ENCODE measurements at regions not wholly inside any gene's neighbourhood (a gene's known extent, or its start where the extent isn't known, plus 50 kb on each side); places are given as distances from the start of the nearest gene placed in this dataset.

DNA sequence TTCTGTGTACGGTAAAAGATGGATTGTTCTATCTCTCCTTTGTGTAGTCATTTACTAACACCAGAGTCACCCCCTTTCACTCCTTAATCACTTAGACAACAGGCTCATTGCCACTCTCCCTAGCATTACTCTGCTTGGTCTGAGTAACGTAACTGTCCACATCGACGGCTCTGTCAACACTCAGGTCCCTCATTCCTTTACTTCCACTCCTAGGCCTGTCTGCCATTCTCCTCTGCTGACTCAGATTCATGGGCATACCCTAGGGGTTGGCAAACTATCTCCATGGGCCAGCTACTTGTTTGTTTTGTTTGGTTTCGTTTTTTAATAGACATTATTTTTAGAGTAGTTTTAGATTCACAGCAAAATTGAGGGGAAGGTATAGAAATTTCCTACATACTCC lies 243.9 kb downstream of the NR4A2 start:
- no peak overlapping the region for H3K4me3 ChIP-seq
- H3K4me1 ChIP-seq = no peaks in the 10 kb centered on the region
- H3K36me3 ChIP-seq = no peaks in the 10 kb centered on the region
- intact Hi-C loops (cut with DNase I; ENCODE audit: low total_unique reads) = no loop called here
- no peak overlapping the region for H3K27ac ChIP-seq
- H3K9me3 ChIP-seq = no peaks in the 10 kb centered on the region
- DNase-seq = no peak
- TF ChIP-seq, protein P1, sequence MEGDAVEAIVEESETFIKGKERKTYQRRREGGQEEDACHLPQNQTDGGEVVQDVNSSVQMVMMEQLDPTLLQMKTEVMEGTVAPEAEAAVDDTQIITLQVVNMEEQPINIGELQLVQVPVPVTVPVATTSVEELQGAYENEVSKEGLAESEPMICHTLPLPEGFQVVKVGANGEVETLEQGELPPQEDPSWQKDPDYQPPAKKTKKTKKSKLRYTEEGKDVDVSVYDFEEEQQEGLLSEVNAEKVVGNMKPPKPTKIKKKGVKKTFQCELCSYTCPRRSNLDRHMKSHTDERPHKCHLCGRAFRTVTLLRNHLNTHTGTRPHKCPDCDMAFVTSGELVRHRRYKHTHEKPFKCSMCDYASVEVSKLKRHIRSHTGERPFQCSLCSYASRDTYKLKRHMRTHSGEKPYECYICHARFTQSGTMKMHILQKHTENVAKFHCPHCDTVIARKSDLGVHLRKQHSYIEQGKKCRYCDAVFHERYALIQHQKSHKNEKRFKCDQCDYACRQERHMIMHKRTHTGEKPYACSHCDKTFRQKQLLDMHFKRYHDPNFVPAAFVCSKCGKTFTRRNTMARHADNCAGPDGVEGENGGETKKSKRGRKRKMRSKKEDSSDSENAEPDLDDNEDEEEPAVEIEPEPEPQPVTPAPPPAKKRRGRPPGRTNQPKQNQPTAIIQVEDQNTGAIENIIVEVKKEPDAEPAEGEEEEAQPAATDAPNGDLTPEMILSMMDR (IDR thresholded peaks at IDR 0.05) = no peak
- H3K27me3 ChIP-seq = no peaks in the 10 kb centered on the region

DNA sequence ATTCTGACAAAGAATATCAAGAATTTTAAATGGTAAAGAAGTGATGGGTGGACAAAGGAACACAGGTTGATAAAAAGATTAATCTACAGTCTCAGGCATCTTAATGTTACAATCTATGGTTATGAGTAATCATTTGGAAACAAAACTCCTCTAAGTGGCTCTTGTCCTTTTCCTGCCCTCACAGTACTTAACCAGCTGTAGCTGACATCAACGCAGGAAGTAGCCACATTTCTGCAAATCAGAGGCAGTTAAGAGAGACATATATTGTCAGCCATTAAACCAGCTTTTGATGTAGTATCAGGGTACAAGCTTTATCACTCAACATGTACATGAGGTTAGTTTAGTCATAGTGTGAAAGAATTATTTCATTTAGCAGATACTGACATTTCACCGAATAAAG lies 244.6 kb downstream of the NR4A2 start:
- no peaks in the 10 kb centered on the region for H3K4me1 ChIP-seq
- TF ChIP-seq, protein P1 (IDR thresholded peaks at IDR 0.05) = no peak
- no peaks in the 10 kb centered on the region for H3K27me3 ChIP-seq
- no peaks in the 10 kb centered on the region for H3K36me3 ChIP-seq
- intact Hi-C loops (cut with DNase I; ENCODE audit: low total_unique reads) = no loop called here
- DNase-seq = no peak
- no peak overlapping the region for H3K4me3 ChIP-seq
- no peak overlapping the region for H3K27ac ChIP-seq
- H3K9me3 ChIP-seq = no peaks in the 10 kb centered on the region

DNA sequence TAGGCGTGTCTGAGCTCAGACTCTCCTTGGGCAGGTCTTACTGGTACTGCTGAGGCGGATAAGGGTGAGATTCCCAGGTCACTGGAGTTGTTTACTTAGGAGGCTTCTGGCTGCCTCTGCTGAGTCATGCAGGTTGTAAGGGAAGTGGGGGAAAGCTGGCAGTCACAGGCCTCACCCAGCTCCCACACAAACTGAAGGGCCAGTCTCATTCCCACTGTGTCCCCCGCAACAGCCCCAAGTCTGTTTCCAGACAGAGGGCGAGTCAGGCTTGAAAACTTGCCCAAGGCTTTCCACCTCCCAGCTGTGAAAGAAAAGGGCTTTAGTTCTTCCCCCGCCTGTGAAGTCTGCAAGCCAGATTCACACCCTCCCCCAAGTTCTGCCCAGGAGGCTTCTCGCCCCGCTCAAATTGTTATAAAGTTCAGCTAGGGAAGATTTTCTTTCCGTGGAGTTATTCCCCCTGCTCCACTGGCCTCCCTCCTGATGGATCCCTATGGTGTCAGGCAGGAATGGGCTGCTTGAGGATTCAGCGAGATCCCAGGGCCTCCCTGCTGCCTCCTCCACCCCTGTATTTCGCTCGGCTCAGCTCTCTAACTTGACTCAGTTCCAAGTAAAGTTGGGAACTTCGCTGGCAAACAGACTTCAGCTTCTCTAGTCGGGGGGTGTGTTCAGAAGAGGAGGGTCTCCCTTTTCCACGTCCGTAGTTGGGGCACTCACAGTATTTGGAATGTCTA lies 248.6 kb downstream of the NR4A2 start:
- intact Hi-C loops (cut with DNase I; ENCODE audit: low total_unique reads) = no loop called here
- H3K4me3 ChIP-seq = no peak overlapping the region
- H3K27ac ChIP-seq = no peak overlapping the region
- TF ChIP-seq, protein P1 (IDR thresholded peaks at IDR 0.05) = no peak
- no peaks in the 10 kb centered on the region for H3K4me1 ChIP-seq
- DNase-seq = no peak
- H3K9me3 ChIP-seq = peaks cover 0 to 3% (median 0%) of the 10 kb centered on the region in 3 donors
- no peaks in the 10 kb centered on the region for H3K27me3 ChIP-seq
- H3K36me3 ChIP-seq = no peaks in the 10 kb centered on the region

DNA sequence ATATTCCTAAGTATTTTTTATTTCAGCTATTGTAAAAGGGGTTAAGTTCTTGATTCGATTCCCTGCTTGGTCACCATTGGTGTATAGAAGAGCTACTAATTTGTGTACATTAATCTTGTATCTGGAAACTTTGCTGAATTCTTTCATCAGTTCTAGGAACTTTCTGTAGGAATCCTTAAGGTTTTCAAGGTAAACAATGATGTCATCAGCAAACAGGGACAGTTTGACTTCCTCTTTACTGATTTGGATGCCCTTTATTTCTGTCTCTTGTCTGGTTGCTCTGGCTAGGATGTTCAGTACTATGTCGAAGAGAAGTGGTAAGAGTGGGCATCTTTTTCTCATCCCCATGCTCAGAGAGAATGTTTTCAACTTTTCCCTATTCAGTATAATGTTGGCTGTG lies 252.7 kb downstream of the NR4A2 start:
- Histone ChIP-seq H3K4me3 (no peak overlapping the region), H3K4me1 (no peaks in the 10 kb centered on the region), H3K9me3 (peaks cover 0 to 3% (median 0%) of the 10 kb centered on the region in 3 donors), H3K27ac (no peak overlapping the region), H3K27me3 (no peaks in the 10 kb centered on the region), H3K36me3 (no peaks in the 10 kb centered on the region)
- intact Hi-C loops (cut with DNase I; ENCODE audit: low total_unique reads) = no loop called here
- DNase-seq = no peak
- TF ChIP-seq, protein P1 (IDR thresholded peaks at IDR 0.05) = no peak

DNA sequence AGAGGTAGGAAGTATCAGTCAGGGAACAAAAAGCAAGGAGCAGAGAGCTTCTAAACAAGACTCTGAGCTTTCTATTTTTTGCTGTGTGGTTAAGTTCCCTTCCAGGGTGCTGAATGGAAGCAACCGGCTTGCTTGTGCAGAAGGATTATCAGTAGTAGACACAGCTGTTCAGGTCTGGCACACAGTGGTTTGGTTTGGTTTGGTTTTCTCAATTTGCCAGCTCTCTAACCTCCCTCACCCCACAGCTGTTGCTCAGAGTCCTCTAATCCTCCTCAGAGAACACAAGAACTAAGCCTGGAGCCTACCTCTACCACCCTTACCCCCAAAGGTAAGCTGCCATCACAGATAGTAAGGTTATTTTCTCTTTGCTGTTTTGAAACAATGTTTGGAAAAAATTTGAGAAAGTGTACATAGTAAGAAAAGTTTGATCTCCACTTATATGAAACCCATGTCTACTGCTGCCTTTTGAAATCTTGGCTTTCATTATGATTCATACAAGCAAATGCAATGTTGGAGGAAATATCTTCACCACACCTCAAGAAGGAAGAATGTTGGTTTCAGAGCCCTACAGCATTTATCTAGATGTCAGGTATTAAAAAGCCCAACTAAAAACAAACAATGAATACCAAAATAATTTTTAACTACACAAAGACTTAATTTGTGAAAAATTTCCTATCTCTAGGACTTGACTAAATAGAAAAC lies 255.3 kb downstream of the NR4A2 start:
- TF ChIP-seq, protein P1 (IDR thresholded peaks at IDR 0.05) = no peak
- Histone ChIP-seq H3K4me3 (no peak overlapping the region), H3K27ac (no peak overlapping the region), H3K36me3 (no peaks in the 10 kb centered on the region), H3K4me1 (no peaks in the 10 kb centered on the region), H3K9me3 (peaks cover 0 to 3% (median 0%) of the 10 kb centered on the region in 3 donors), H3K27me3 (no peaks in the 10 kb centered on the region)
- DNase-seq = no peak
- intact Hi-C loops (cut with DNase I; ENCODE audit: low total_unique reads) = no loop called here
